GM19035 (cell line): ENCODE measurements at regions not wholly inside any gene's neighbourhood (a gene's known extent, or its start where the extent isn't known, plus 50 kb on each side); places are given as distances from the start of the nearest gene placed in this dataset.

Experiments
- ATAC-seq: cut with Tn5 transposase; IDR thresholded peaks from one replicate; pipeline ENCODE4 v1.9.1; 2021; ENCODE audit not compliant: unreplicated experiment

GRCh38 chr1:65741993-65742392, 50.7 kb upstream of the PDE4B start:
- no peak for ATAC-seq
